Activated naive CD4-positive, alpha-beta T cell treated with anti-CD3 and anti-CD28 coated beads, Interleukin-2, amount 10 ng/mL, durations not matched to agents 7 days and 5 days (primary cell): ENCODE measurements at regions not wholly inside any gene's neighbourhood (a gene's known extent, or its start where the extent isn't known, plus 50 kb on each side); places are given as distances from the start of the nearest gene placed in this dataset.
"Not testable (repeated sequence)": the region's sequence is repeated elsewhere in the genome, so short reads cannot be mapped to it uniquely, and the experiment has no call there.

Source experiments
- CTCF ChIA-PET: fragments of 350-600 bp; sonication (Branson Sonifier 250); formaldehyde crosslinking; loops from one replicate; lab custom pipeline; 2021; ENCODE audit warnings: antibody characterized with exemption; lab: Charles Lee
- DNase-seq: peaks from one replicate; pipeline ENCODE4 v3.0.0-alpha.2; 2020
- H3K27ac Mint-ChIP-seq: one replicate; pipeline ENCODE4 v1.8.0; 2021; ENCODE audit warnings: mild to moderate bottlenecking, moderate library complexity, mixed read lengths
- H3K27me3 Mint-ChIP-seq: one replicate; pipeline ENCODE4 v1.8.0; 2021; ENCODE audit warnings: mild to moderate bottlenecking, mixed read lengths
- H3K36me3 Mint-ChIP-seq: one replicate; pipeline ENCODE4 v1.8.0; 2021; ENCODE audit warnings: mixed read lengths
- H3K4me1 Mint-ChIP-seq: one replicate; pipeline ENCODE4 v1.8.0; 2021; ENCODE audit warnings: mixed read lengths
- H3K4me3 Mint-ChIP-seq: one replicate; pipeline ENCODE4 v1.8.0; 2021; ENCODE audit warnings: mild to moderate bottlenecking, moderate library complexity, mixed read lengths
- H3K9me3 Mint-ChIP-seq: one replicate; pipeline ENCODE4 v1.8.0; 2021; ENCODE audit warnings: mixed read lengths

DNA sequence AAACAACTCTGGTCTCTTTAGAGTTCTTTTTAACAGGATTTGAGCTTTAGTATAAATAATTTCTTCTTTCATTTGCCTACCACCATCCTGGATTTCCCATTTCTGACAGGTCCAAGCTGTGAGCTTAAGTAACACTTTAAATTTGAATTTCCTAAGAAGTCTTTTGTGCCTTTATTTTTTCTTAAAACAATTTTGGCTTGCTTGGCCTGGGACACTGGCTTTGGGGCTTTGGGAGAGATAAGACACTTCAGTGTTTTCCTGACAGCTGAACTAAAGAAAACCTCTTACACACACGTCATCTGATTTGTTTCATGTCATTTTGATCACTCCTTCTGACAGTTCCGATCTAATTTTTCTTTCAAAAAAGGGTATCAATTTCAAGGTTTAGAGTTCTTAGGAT is 121.3 kb upstream of the BMPER start:
- no peaks in the 10 kb centered on the region for H3K4me1 Mint-ChIP-seq
- no peaks in the 10 kb centered on the region for H3K9me3 Mint-ChIP-seq
- no peak overlapping the region for H3K27ac Mint-ChIP-seq
- H3K27me3 Mint-ChIP-seq, result no peaks in the 10 kb centered on the region
- no peak for DNase-seq
- no peaks in the 10 kb centered on the region for H3K36me3 Mint-ChIP-seq
- no peak overlapping the region for H3K4me3 Mint-ChIP-seq
- CTCF ChIA-PET, result no interaction called here

- H3K27me3 Mint-ChIP-seq, result no peaks in the 10 kb centered on the region
- CTCF ChIA-PET, result no interaction called here
- no peaks in the 10 kb centered on the region for H3K4me1 Mint-ChIP-seq
- H3K4me3 Mint-ChIP-seq, result no peak overlapping the region
- no peaks in the 10 kb centered on the region for H3K9me3 Mint-ChIP-seq
- no peaks in the 10 kb centered on the region for H3K36me3 Mint-ChIP-seq
- DNase-seq, result no peak
- H3K27ac Mint-ChIP-seq, result no peak overlapping the region
These were observed 116.8 kb upstream of the BMPER start for GRCh38 chr7:33788531-33788930.

DNA sequence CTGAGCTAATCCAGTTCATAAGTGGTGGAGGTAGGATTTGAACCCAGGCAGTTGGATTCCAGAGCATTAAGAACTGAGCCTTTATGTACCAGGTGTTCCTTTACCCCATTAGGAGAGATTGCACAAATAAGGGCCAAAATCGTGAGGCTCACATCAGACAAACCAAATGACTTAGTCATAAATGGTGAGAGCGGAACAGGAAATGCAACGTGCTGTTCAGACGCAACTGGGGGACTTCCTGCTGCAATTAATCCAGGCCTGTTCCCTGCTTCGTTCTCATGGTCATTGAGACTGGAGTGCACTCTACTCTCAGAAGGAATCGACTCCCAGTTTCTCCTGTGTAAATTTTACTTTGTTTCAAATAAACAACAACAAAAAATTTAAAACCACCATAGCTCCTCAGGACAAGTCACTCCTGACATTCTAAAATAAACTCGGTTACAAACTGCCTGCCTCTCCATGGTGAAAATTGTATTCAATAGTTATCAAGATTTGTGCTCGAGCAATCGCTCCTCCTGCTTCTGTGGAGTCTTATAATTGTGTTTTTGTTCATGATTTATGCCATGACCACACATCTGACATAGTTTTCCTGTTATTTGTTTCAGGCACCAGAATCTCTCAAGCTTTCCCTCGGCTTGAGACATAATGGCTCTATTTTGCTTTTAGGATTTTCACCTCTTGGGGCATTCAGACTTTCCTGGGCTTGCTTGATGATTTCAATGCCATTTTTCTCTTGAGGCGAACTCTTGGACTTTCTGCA is 115.3 kb upstream of the BMPER start:
- no peak overlapping the region for H3K4me3 Mint-ChIP-seq
- no peaks in the 10 kb centered on the region for H3K9me3 Mint-ChIP-seq
- H3K27ac Mint-ChIP-seq, result no peak overlapping the region
- H3K36me3 Mint-ChIP-seq, result no peaks in the 10 kb centered on the region
- no peaks in the 10 kb centered on the region for H3K4me1 Mint-ChIP-seq
- DNase-seq, result no peak
- H3K27me3 Mint-ChIP-seq, result no peaks in the 10 kb centered on the region
- CTCF ChIA-PET, result no interaction called here

DNA sequence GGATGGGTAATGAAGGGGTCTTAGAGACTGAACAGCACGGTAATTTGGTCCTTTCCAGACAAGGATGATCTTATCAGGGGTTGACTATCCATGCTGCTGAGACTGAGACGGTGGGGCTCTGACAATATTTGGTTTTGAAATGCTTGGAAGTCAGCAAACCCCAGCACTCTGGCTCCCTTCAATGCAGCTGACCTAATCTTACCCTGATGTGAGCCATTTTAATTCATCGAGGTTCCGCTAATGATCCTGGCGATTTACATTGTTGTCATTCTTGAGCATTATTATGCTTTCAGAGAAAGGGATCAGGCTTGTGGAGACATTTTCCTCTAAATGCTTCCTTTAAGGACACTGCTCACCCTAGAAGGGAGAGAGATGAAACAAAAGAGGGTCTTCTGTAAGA is 114.6 kb upstream of the BMPER start:
- no peaks in the 10 kb centered on the region for H3K27me3 Mint-ChIP-seq
- DNase-seq, result no peak
- CTCF ChIA-PET, result no interaction called here
- H3K4me1 Mint-ChIP-seq, result no peaks in the 10 kb centered on the region
- H3K27ac Mint-ChIP-seq, result no peak overlapping the region
- no peak overlapping the region for H3K4me3 Mint-ChIP-seq
- no peaks in the 10 kb centered on the region for H3K36me3 Mint-ChIP-seq
- H3K9me3 Mint-ChIP-seq, result no peaks in the 10 kb centered on the region

DNA sequence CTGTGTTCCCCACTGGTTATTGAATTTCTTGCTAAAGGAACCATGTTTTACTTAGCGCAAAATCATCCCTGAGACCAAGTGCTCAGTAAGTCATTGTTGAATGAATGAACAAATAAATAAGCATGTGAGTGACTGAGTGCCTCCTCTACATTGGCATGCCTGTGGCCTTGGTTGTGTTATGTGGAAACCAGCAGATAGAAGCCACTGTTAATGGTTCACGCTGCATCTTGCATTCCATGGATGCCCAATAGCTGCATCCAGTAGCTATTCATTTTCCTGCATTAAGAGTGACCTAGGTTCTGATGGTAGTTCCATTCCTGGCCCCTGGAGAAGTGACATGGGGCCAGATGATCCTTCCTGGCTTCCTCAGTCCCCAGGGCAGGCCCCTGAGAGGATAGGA is 113.3 kb upstream of the BMPER start:
- H3K36me3 Mint-ChIP-seq, result no peaks in the 10 kb centered on the region
- H3K4me3 Mint-ChIP-seq, result no peak overlapping the region
- peaks cover 2% of the 10 kb centered on the region for H3K9me3 Mint-ChIP-seq
- H3K27ac Mint-ChIP-seq, result no peak overlapping the region
- H3K4me1 Mint-ChIP-seq, result no peaks in the 10 kb centered on the region
- no peaks in the 10 kb centered on the region for H3K27me3 Mint-ChIP-seq
- CTCF ChIA-PET, result no interaction called here
- no peak for DNase-seq

DNA sequence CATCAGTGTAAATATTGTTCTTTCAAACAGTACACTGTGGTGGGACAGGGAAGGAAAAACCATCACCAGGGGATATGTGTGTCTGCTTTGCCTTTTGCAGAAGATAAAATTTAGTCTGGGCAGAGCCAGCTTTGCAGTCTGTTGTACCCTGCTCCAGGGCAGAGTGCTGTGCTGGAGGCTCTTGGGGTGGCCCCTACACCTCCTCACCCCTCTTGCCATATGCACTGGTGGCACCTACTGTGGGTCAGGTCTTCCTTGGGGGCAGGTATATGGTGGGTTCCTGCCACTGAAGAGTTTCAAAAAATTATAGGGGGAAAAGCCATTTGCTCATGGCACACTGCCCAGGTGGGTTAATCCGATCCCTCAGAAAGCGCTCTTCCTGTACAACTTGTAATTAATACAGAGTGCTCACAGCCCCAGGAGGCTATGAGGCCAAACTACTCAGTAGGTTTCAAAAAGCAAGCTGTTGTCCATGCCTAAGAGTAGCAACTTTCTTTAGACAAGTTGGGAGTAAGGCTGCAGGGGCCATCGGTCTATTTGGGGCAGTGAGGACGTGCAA is 112.7 kb upstream of the BMPER start:
- H3K9me3 Mint-ChIP-seq, result peaks cover 2% of the 10 kb centered on the region
- no peaks in the 10 kb centered on the region for H3K27me3 Mint-ChIP-seq
- H3K4me1 Mint-ChIP-seq, result no peaks in the 10 kb centered on the region
- CTCF ChIA-PET, result no interaction called here
- H3K4me3 Mint-ChIP-seq, result no peak overlapping the region
- no peak overlapping the region for H3K27ac Mint-ChIP-seq
- no peaks in the 10 kb centered on the region for H3K36me3 Mint-ChIP-seq
- no peak for DNase-seq

GRCh38 chr7:33793616-33794015 is 111.7 kb upstream of the BMPER start:
- peaks cover 2% of the 10 kb centered on the region for H3K9me3 Mint-ChIP-seq
- H3K27ac Mint-ChIP-seq, result no peak overlapping the region
- no peaks in the 10 kb centered on the region for H3K4me1 Mint-ChIP-seq
- no peak overlapping the region for H3K4me3 Mint-ChIP-seq
- H3K27me3 Mint-ChIP-seq, result no peaks in the 10 kb centered on the region
- DNase-seq, result no peak
- no peaks in the 10 kb centered on the region for H3K36me3 Mint-ChIP-seq
- CTCF ChIA-PET, result no interaction called here

- DNase-seq, result no peak
- H3K4me1 Mint-ChIP-seq, result no peaks in the 10 kb centered on the region
- H3K27me3 Mint-ChIP-seq, result no peaks in the 10 kb centered on the region
- no peak overlapping the region for H3K27ac Mint-ChIP-seq
- H3K36me3 Mint-ChIP-seq, result no peaks in the 10 kb centered on the region
- no peak overlapping the region for H3K4me3 Mint-ChIP-seq
- CTCF ChIA-PET, result no interaction called here
- H3K9me3 Mint-ChIP-seq, result peaks cover 2% of the 10 kb centered on the region
These were observed 110.9 kb upstream of the BMPER start for GRCh38 chr7:33794419-33794818.

- no peaks in the 10 kb centered on the region for H3K27me3 Mint-ChIP-seq
- H3K36me3 Mint-ChIP-seq, result no peaks in the 10 kb centered on the region
- H3K27ac Mint-ChIP-seq, result no peak overlapping the region
- H3K4me3 Mint-ChIP-seq, result no peak overlapping the region
- peaks cover 2% of the 10 kb centered on the region for H3K9me3 Mint-ChIP-seq
- CTCF ChIA-PET, result interaction anchor here (1.4 kb wide), 1 partner anchor 37 kb away, joined by 6 read pairs; no protein-coding TSS in a partner anchor
- no peaks in the 10 kb centered on the region for H3K4me1 Mint-ChIP-seq
- DNase-seq, result no peak
These were observed 110.4 kb upstream of the BMPER start for GRCh38 chr7:33794959-33795358.

GRCh38 chr7:33796538-33796937 is 108.8 kb upstream of the BMPER start:
- Mint-ChIP-seq H3K36me3 (no peaks in the 10 kb centered on the region), H3K4me1 (no peaks in the 10 kb centered on the region), H3K27me3 (no peaks in the 10 kb centered on the region), H3K9me3 (peaks cover 2% of the 10 kb centered on the region), H3K27ac (no peak overlapping the region), H3K4me3 (no peak overlapping the region)
- no peak for DNase-seq
- CTCF ChIA-PET, result interaction anchor here (1.4 kb wide), 1 partner anchor 38 kb away, joined by 6 read pairs; no protein-coding TSS in a partner anchor

GRCh38 chr7:33797512-33797911 is 107.8 kb upstream of the BMPER start:
- H3K4me1 Mint-ChIP-seq, DNase-seq, H3K4me3 Mint-ChIP-seq, H3K27me3 Mint-ChIP-seq, CTCF ChIA-PET, H3K36me3 Mint-ChIP-seq, H3K9me3 Mint-ChIP-seq, H3K27ac Mint-ChIP-seq: not testable (repeated sequence)

GRCh38 chr7:33798686-33799325 is 106.5 kb upstream of the BMPER start:
- Mint-ChIP-seq H3K9me3 (peaks cover 2% of the 10 kb centered on the region), H3K36me3 (no peaks in the 10 kb centered on the region), H3K27me3 (no peaks in the 10 kb centered on the region), H3K4me1 (no peaks in the 10 kb centered on the region), H3K4me3 (no peak overlapping the region), H3K27ac (no peak overlapping the region)
- CTCF ChIA-PET, result no interaction called here
- DNase-seq, result no peak

DNA sequence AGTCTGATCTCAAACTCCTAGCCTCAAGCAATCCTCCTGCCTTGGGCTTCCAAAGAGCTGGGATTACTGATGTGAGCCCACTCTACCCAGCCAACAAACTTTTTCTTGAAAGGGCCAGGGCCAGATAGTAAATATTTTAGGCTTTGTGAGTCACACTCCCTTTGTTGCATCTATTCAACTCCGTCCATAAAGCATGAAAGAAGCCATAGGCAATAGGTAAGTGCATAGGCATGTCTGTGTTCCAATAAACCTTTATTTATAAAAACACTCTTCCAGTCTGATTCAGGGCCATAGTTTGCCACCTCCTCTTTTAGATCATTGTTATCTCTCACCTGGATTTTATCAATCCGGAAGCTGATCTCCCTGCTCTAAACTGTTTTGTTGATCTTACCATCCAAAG is 105.6 kb upstream of the BMPER start:
- no peak for DNase-seq
- H3K36me3 Mint-ChIP-seq, result no peaks in the 10 kb centered on the region
- no peaks in the 10 kb centered on the region for H3K4me1 Mint-ChIP-seq
- CTCF ChIA-PET, result no interaction called here
- no peak overlapping the region for H3K27ac Mint-ChIP-seq
- peaks cover 2% of the 10 kb centered on the region for H3K9me3 Mint-ChIP-seq
- H3K4me3 Mint-ChIP-seq, result no peak overlapping the region
- H3K27me3 Mint-ChIP-seq, result no peaks in the 10 kb centered on the region

- no peak overlapping the region for H3K27ac Mint-ChIP-seq
- CTCF ChIA-PET, result interaction anchor here (0.7 kb wide), 1 partner anchor 81 kb away, joined by 4 read pairs; no protein-coding TSS in a partner anchor
- H3K9me3 Mint-ChIP-seq, result no peaks in the 10 kb centered on the region
- DNase-seq, result no peak
- H3K36me3 Mint-ChIP-seq, result no peaks in the 10 kb centered on the region
- H3K27me3 Mint-ChIP-seq, result no peaks in the 10 kb centered on the region
- no peak overlapping the region for H3K4me3 Mint-ChIP-seq
- H3K4me1 Mint-ChIP-seq, result no peaks in the 10 kb centered on the region
These were observed 102.7 kb upstream of the BMPER start for GRCh38 chr7:33802600-33802999.

DNA sequence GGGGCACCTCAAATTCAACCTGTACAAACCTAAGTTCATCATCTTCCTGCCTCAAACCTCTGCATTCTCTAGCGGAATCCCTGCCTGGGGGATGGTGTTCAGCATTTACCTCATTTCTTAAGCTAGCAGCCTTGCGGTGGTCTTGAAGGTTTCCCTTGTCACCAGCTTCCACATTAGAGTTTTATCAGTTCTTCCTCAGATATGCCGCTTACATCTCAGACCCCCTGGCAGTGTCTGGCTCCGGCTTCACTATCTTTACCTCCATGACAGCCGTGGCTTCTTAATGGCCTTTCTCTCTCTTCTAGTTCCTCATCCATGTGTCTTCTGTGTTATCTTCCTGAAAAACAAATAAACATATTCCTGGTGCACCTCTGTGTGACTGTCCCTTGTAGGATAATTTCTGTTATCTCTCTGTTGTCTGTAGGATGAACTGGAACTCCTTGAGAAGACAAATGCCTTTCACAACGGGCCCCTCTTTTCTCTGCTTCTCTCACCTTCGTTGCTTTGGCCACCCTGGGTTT is 101.1 kb upstream of the BMPER start:
- no peaks in the 10 kb centered on the region for H3K9me3 Mint-ChIP-seq
- no peaks in the 10 kb centered on the region for H3K36me3 Mint-ChIP-seq
- H3K27ac Mint-ChIP-seq, result no peak overlapping the region
- DNase-seq, result no peak
- H3K4me3 Mint-ChIP-seq, result no peak overlapping the region
- H3K4me1 Mint-ChIP-seq, result no peaks in the 10 kb centered on the region
- CTCF ChIA-PET, result no interaction called here
- no peaks in the 10 kb centered on the region for H3K27me3 Mint-ChIP-seq
